ENCODE measurements at regions not wholly inside any gene's neighbourhood (a gene's known extent, or its start where the extent isn't known, plus 50 kb on each side); places are given as distances from the start of the nearest gene placed in this dataset.

- Mint-ChIP-seq H3K27me3 (ENCODE audit: low read depth) (no peaks in the 10 kb centered on the region), H3K9me3 (ENCODE audit: low read depth) (peaks cover 24% of the 10 kb centered on the region), H3K4me3 (ENCODE audit: unreplicated experiment) (no peak overlapping the region), H3K4me1 (ENCODE audit: low read depth) (no peaks in the 10 kb centered on the region), H3K36me3 (ENCODE audit: low read depth) (no peaks in the 10 kb centered on the region), H3K27ac (ENCODE audit: unreplicated experiment) (no peak overlapping the region)
- TF ChIP-seq CTCF (IDR thresholded peaks at IDR 0.05): no peak
- no peak for DNase-seq (ENCODE audit: low spot score)
Observed at GRCh38 chr18:5091741-5092140, 105.3 kb downstream of the AKAIN1 start.

- no peak for TF ChIP-seq CTCF (IDR thresholded peaks at IDR 0.05)
- Mint-ChIP-seq H3K9me3 (ENCODE audit: low read depth) (no peaks in the 10 kb centered on the region), H3K4me3 (ENCODE audit: unreplicated experiment) (no peak overlapping the region)
Observed at GRCh38 chr18:5075297-5075696, 121.8 kb downstream of the AKAIN1 start.

GRCh38 chr18:5073026-5073944 is 123.8 kb downstream of the AKAIN1 start:
- Mint-ChIP-seq H3K27ac (ENCODE audit: unreplicated experiment) (no peak overlapping the region), H3K27me3 (ENCODE audit: low read depth) (peaks cover 9% of the 10 kb centered on the region), H3K9me3 (ENCODE audit: low read depth) (no peaks in the 10 kb centered on the region), H3K36me3 (ENCODE audit: low read depth) (no peaks in the 10 kb centered on the region), H3K4me3 (ENCODE audit: unreplicated experiment) (no peak overlapping the region), H3K4me1 (ENCODE audit: low read depth) (no peaks in the 10 kb centered on the region)
- DNase-seq (ENCODE audit: low spot score): no peak
- TF ChIP-seq CTCF (IDR thresholded peaks at IDR 0.05): peak; percentile 80

More at GRCh38 chr18:5075297-5075696, 121.8 kb downstream of the AKAIN1 start:
- no peak for DNase-seq (ENCODE audit: low spot score)
- Mint-ChIP-seq H3K27me3 (ENCODE audit: low read depth) (peaks cover 11% of the 10 kb centered on the region), H3K36me3 (ENCODE audit: low read depth) (no peaks in the 10 kb centered on the region), H3K27ac (ENCODE audit: unreplicated experiment) (no peak overlapping the region), H3K4me1 (ENCODE audit: low read depth) (no peaks in the 10 kb centered on the region)

GRCh38 chr18:5068851-5069250 is 128.2 kb downstream of the AKAIN1 start:
- Mint-ChIP-seq H3K4me1 (ENCODE audit: low read depth) (no peaks in the 10 kb centered on the region), H3K4me3 (ENCODE audit: unreplicated experiment) (no peak overlapping the region), H3K27ac (ENCODE audit: unreplicated experiment) (no peak overlapping the region), H3K36me3 (ENCODE audit: low read depth) (no peaks in the 10 kb centered on the region), H3K27me3 (ENCODE audit: low read depth) (peaks cover 11% of the 10 kb centered on the region), H3K9me3 (ENCODE audit: low read depth) (no peaks in the 10 kb centered on the region)
- TF ChIP-seq CTCF (IDR thresholded peaks at IDR 0.05): no peak
- DNase-seq (ENCODE audit: low spot score): no peak

- no peaks in the 10 kb centered on the region for H3K4me1 Mint-ChIP-seq (ENCODE audit: low read depth)
- no peaks in the 10 kb centered on the region for H3K36me3 Mint-ChIP-seq (ENCODE audit: low read depth)
- peaks cover 8% of the 10 kb centered on the region for H3K27me3 Mint-ChIP-seq (ENCODE audit: low read depth)
- peak; percentile 44 for TF ChIP-seq CTCF (IDR thresholded peaks at IDR 0.05)
- no peak overlapping the region for H3K27ac Mint-ChIP-seq (ENCODE audit: unreplicated experiment)
- no peak for DNase-seq (ENCODE audit: low spot score)
- no peaks in the 10 kb centered on the region for H3K9me3 Mint-ChIP-seq (ENCODE audit: low read depth)
- H3K4me3 Mint-ChIP-seq (ENCODE audit: unreplicated experiment): no peak overlapping the region
Observed at GRCh38 chr18:5066380-5066977, 130.6 kb downstream of the AKAIN1 start.
